Mesenchymal stem cell (in vitro differentiated cells and primary cell): ENCODE measurements at regions not wholly inside any gene's neighbourhood (a gene's known extent, or its start where the extent isn't known, plus 50 kb on each side); places are given as distances from the start of the nearest gene placed in this dataset.

Source experiments
- DNase-seq: peaks from one replicate; pipeline ENCODE4 v3.0.0-alpha.2; 2013
- H2AFZ ChIP-seq: one replicate; pipeline ENCODE4 v1.6.1; 2013; ENCODE audit warnings: low read depth, mild to moderate bottlenecking, control low read depth, inconsistent platforms, low read length, moderate library complexity
- H2AK5ac ChIP-seq: 2 replicates; pipeline ENCODE4 v1.6.1; 2013; ENCODE audit warnings: low read length, moderate library complexity, mild to moderate bottlenecking, inconsistent platforms; ENCODE audit not compliant: severe bottlenecking
- H2BK120ac ChIP-seq: one replicate; pipeline ENCODE4 v1.6.1; 2013; ENCODE audit warnings: low read depth, mild to moderate bottlenecking, inconsistent platforms, low read length, moderate library complexity
- H2BK12ac ChIP-seq, 2 experiments: one replicate each; pipeline ENCODE4 v1.6.1; 2013; ENCODE audit warnings: inconsistent platforms in 2 of 2, low read length in 2 of 2, mild to moderate bottlenecking in 2 of 2, moderate library complexity in 2 of 2, control low read depth in 1 of 2
- H2BK15ac ChIP-seq: one replicate; pipeline ENCODE4 v1.6.1; 2013; ENCODE audit warnings: mild to moderate bottlenecking, low read depth, inconsistent platforms; ENCODE audit not compliant: poor library complexity, severe bottlenecking
- H2BK5ac ChIP-seq: 2 replicates; pipeline ENCODE4 v1.6.1; 2013; ENCODE audit warnings: low read depth, mild to moderate bottlenecking, low read length, control low read depth, inconsistent platforms; ENCODE audit not compliant: poor library complexity, severe bottlenecking
- H3K14ac ChIP-seq, 2 experiments: one replicate each; pipeline ENCODE4 v1.6.1; 2013; ENCODE audit warnings: inconsistent platforms in 2 of 2, low read length in 2 of 2, control low read depth in 1 of 2, mild to moderate bottlenecking in 1 of 2, moderate library complexity in 1 of 2
- H3K18ac ChIP-seq, 2 experiments: one replicate each; pipeline ENCODE4 v1.6.1; 2013; ENCODE audit warnings: inconsistent platforms in 2 of 2, low read length in 2 of 2, control low read depth in 1 of 2, low read depth in 1 of 2, mild to moderate bottlenecking in 1 of 2
- H3K23ac ChIP-seq, 2 experiments: one replicate each; pipeline ENCODE4 v1.6.1; 2013; ENCODE audit warnings: inconsistent platforms in 2 of 2, low read length in 2 of 2, mild to moderate bottlenecking in 2 of 2, moderate library complexity in 2 of 2, control low read depth in 1 of 2
- H3K27ac ChIP-seq: 2 replicates; pipeline ENCODE4 v1.5.1; 2013; ENCODE audit warnings: mild to moderate bottlenecking, moderate library complexity, low read length, control low read depth, inconsistent platforms; ENCODE audit not compliant: poor library complexity, severe bottlenecking
- H3K27me3 ChIP-seq, 2 experiments: 2 replicates each; pipeline versions ENCODE4 v1.6.1 to v1.7.0; 2013; ENCODE audit warnings: low read length in 2 of 2, mild to moderate bottlenecking in 2 of 2, moderate library complexity in 2 of 2, control low read depth in 1 of 2, inconsistent platforms in 1 of 2; ENCODE audit not compliant: control insufficient read depth in 1 of 2, insufficient read depth in 1 of 2
- H3K36me3 ChIP-seq, 2 experiments: 2 replicates each; pipeline versions ENCODE4 v1.6.1 to v1.7.0; 2013; ENCODE audit warnings: low read length in 2 of 2, control low read depth in 1 of 2, inconsistent platforms in 1 of 2, low read depth in 1 of 2, mild to moderate bottlenecking in 1 of 2; ENCODE audit not compliant: insufficient read depth in 2 of 2, control insufficient read depth in 1 of 2
- H3K4ac ChIP-seq, 2 experiments: one replicate each; pipeline ENCODE4 v1.6.1; 2013; ENCODE audit warnings: inconsistent platforms in 2 of 2, low read length in 2 of 2, mild to moderate bottlenecking in 2 of 2, moderate library complexity in 2 of 2, control low read depth in 1 of 2, low read depth in 1 of 2
- H3K4me1 ChIP-seq: 2 replicates; pipeline ENCODE4 v1.6.1; 2013; ENCODE audit warnings: low read depth, low read length, control low read depth; ENCODE audit not compliant: control insufficient read depth, insufficient read depth
- H3K4me2 ChIP-seq: 2 replicates; pipeline ENCODE4 v1.6.1; 2013; ENCODE audit warnings: low read length, mild to moderate bottlenecking, inconsistent platforms; ENCODE audit not compliant: poor library complexity, severe bottlenecking
- H3K4me3 ChIP-seq, 2 experiments: 2 replicates each; pipeline versions ENCODE4 v1.5.1 to v1.7.0; 2013; ENCODE audit warnings: low read length in 2 of 2, mild to moderate bottlenecking in 2 of 2, control low read depth in 1 of 2, low read depth in 1 of 2; ENCODE audit not compliant: insufficient read depth in 1 of 2
- H3K79me1 ChIP-seq: replicated peaks from 2 replicates; pipeline ENCODE4 v1.6.1; 2013; ENCODE audit warnings: mild to moderate bottlenecking, control low read depth, low read length, inconsistent platforms; ENCODE audit not compliant: poor library complexity, severe bottlenecking
- H3K9ac ChIP-seq: 2 replicates; pipeline ENCODE4 v1.7.0; 2013; ENCODE audit warnings: mild to moderate bottlenecking, low read length, moderate library complexity
- H3K9me3 ChIP-seq: 2 replicates; pipeline ENCODE4 v1.7.0; 2013; ENCODE audit warnings: mild to moderate bottlenecking, low read length; ENCODE audit not compliant: control insufficient read depth
- H4K8ac ChIP-seq: one replicate; pipeline ENCODE4 v1.6.1; 2013; ENCODE audit warnings: inconsistent platforms, mild to moderate bottlenecking, low read length, moderate library complexity
- H4K91ac ChIP-seq: one replicate; pipeline ENCODE4 v1.6.1; 2013; ENCODE audit warnings: mild to moderate bottlenecking, low read length, inconsistent platforms
- WGBS: methylation state at CpG from one replicate; pipeline ENCODE4 v1.1.7; 2013; ENCODE audit warnings: mixed read lengths; 5-methylcytosine and 5-hydroxymethylcytosine counted together

- Histone ChIP-seq H3K79me1 (no peaks in the 10 kb centered on the region), H3K14ac (no peak overlapping the region), H2BK15ac (no peak overlapping the region), H3K18ac (no peak overlapping the region), H4K8ac (no peak overlapping the region), H3K9ac (no peak overlapping the region), H2AFZ (no peak overlapping the region), H2BK5ac (no peak overlapping the region), H3K23ac (no peak overlapping the region), H2AK5ac (no peak overlapping the region), H3K27me3 (no peaks in the 10 kb centered on the region), H2BK120ac (no peak overlapping the region), H3K4me2 (no peak overlapping the region), H3K4ac (no peak overlapping the region), H4K91ac (no peak overlapping the region), H3K4me3 (no peak overlapping the region), H3K4me1 (no peaks in the 10 kb centered on the region), H3K36me3 (no peaks in the 10 kb centered on the region), H3K9me3 (no peaks in the 10 kb centered on the region), H3K27ac (no peak overlapping the region), H2BK12ac (no peak overlapping the region)
- no peak for DNase-seq
Measured at GRCh38 chr16:9316008-9316407, 224.6 kb downstream of the HAPSTR1 start.

- no peak overlapping the region for H2BK120ac ChIP-seq
- DNase-seq = no peak
- H3K27ac ChIP-seq = no peak overlapping the region
- H3K23ac ChIP-seq = no peak overlapping the region
- H4K8ac ChIP-seq = no peak overlapping the region
- no peak overlapping the region for H2AK5ac ChIP-seq
- H2BK12ac ChIP-seq = no peak overlapping the region
- no peak overlapping the region for H3K18ac ChIP-seq
- H3K9me3 ChIP-seq = no peaks in the 10 kb centered on the region
- H3K4me1 ChIP-seq = no peaks in the 10 kb centered on the region
- H3K4ac ChIP-seq = no peak overlapping the region
- H2BK5ac ChIP-seq = no peak overlapping the region
- H3K4me3 ChIP-seq = no peak overlapping the region
- H3K79me1 ChIP-seq = no peaks in the 10 kb centered on the region
- no peak overlapping the region for H2AFZ ChIP-seq
- no peak overlapping the region for H3K9ac ChIP-seq
- no peak overlapping the region for H2BK15ac ChIP-seq
- H3K36me3 ChIP-seq = no peaks in the 10 kb centered on the region
- WGBS = 47% methylated on average over 2 of the region's 2 CpGs
- no peak overlapping the region for H3K4me2 ChIP-seq
- H4K91ac ChIP-seq = no peak overlapping the region
- no peak overlapping the region for H3K14ac ChIP-seq
- H3K27me3 ChIP-seq = no peaks in the 10 kb centered on the region
Measured at GRCh38 chr16:9316615-9317014, 225.2 kb downstream of the HAPSTR1 start.

- Histone ChIP-seq H2AK5ac (no peak overlapping the region), H4K8ac (no peak overlapping the region), H2BK5ac (no peak overlapping the region), H3K27me3 (no peaks in the 10 kb centered on the region), H2BK12ac (no peak overlapping the region), H3K27ac (no peak overlapping the region), H4K91ac (no peak overlapping the region), H3K79me1 (no peaks in the 10 kb centered on the region), H3K4me2 (no peak overlapping the region), H3K36me3 (no peaks in the 10 kb centered on the region), H3K23ac (no peak overlapping the region), H3K18ac (no peak overlapping the region), H2BK120ac (no peak overlapping the region), H3K14ac (no peak overlapping the region), H2AFZ (no peak overlapping the region), H3K9ac (no peak overlapping the region), H3K4me1 (no peaks in the 10 kb centered on the region), H3K4me3 (no peak overlapping the region), H2BK15ac (no peak overlapping the region), H3K9me3 (no peaks in the 10 kb centered on the region), H3K4ac (no peak overlapping the region)
- 60% methylated on average over 1 of the region's 2 CpGs for WGBS
- no peak for DNase-seq
Measured at GRCh38 chr16:9318764-9319163, 227.3 kb downstream of the HAPSTR1 start.

- H2AK5ac ChIP-seq = no peak overlapping the region
- no peak overlapping the region for H3K4me3 ChIP-seq
- H3K4ac ChIP-seq = no peak overlapping the region
- H3K27ac ChIP-seq = no peak overlapping the region
- H3K9me3 ChIP-seq = no peaks in the 10 kb centered on the region
- 100% methylated on average over 1 of the region's 3 CpGs for WGBS
- H3K27me3 ChIP-seq = no peaks in the 10 kb centered on the region
- H3K9ac ChIP-seq = no peak overlapping the region
- no peak overlapping the region for H4K8ac ChIP-seq
- H3K4me2 ChIP-seq = no peak overlapping the region
- no peak overlapping the region for H3K14ac ChIP-seq
- H3K36me3 ChIP-seq = no peaks in the 10 kb centered on the region
- no peaks in the 10 kb centered on the region for H3K4me1 ChIP-seq
- H2AFZ ChIP-seq = no peak overlapping the region
- no peak overlapping the region for H2BK12ac ChIP-seq
- no peak overlapping the region for H2BK120ac ChIP-seq
- no peak overlapping the region for H2BK5ac ChIP-seq
- H3K79me1 ChIP-seq = no peaks in the 10 kb centered on the region
- no peak overlapping the region for H4K91ac ChIP-seq
- H3K18ac ChIP-seq = no peak overlapping the region
- H3K23ac ChIP-seq = no peak overlapping the region
- DNase-seq = no peak
- no peak overlapping the region for H2BK15ac ChIP-seq
Measured at GRCh38 chr16:9322769-9323168, 231.3 kb downstream of the HAPSTR1 start.
